SK-N-MC (cell line): ENCODE measurements at regions not wholly inside any gene's neighbourhood (a gene's known extent, or its start where the extent isn't known, plus 50 kb on each side); places are given as distances from the start of the nearest gene placed in this dataset.
A peak's percentile ranks its signal among the peaks of the same experiment; 100 is the strongest.

Experiments used
- DNase-seq: peaks from one replicate; pipeline ENCODE4 v3.0.0-alpha.2; 2011; ENCODE audit warnings: low read depth, low spot score
- H3K27ac ChIP-seq: fragments of 200-600 bp; sonication (generic); 2 replicates; pipeline ENCODE4 v1.5.1; 2016; ENCODE audit warnings: mixed run types
- H3K36me3 ChIP-seq: fragments of 200-600 bp; sonication (generic); 2 replicates; pipeline ENCODE4 v1.6.1; 2017; ENCODE audit warnings: antibody characterized with exemption, low read length, mixed read lengths; ENCODE audit not compliant: insufficient read depth
- H3K4me3 ChIP-seq: fragments of 200-600 bp; sonication (generic); 2 replicates; pipeline ENCODE4 v1.5.1; 2016
- H3K9ac ChIP-seq: fragments of 200-600 bp; sonication (generic); 2 replicates; pipeline ENCODE4 v1.8.0; 2017; ENCODE audit warnings: mixed run types, mixed read lengths; ENCODE audit not compliant: insufficient read length
- H3K9me3 ChIP-seq: fragments of 200-600 bp; sonication (generic); 2 replicates; pipeline ENCODE4 v1.6.1; 2017; ENCODE audit warnings: low read depth, mild to moderate bottlenecking, antibody characterized with exemption, low read length, moderate library complexity, mixed read lengths
- EZH2 ChIP-seq: fragments of 200-600 bp; sonication (generic); IDR thresholded peaks from one replicate; pipeline ENCODE4 v1.6.1; 2017; ENCODE audit warnings: antibody characterized with exemption
- FOXP2 ChIP-seq: optimal IDR thresholded peaks from 2 replicates; pipeline ENCODE3; 2011; ENCODE audit warnings: mild to moderate bottlenecking, moderate library complexity; ENCODE audit not compliant: insufficient read depth; ENCODE audit errors: extremely low read length, control extremely low read depth
- POLR2AphosphoS5 ChIP-seq: IDR thresholded peaks from 2 replicates; pipeline ENCODE4 v1.6.1; 2012; ENCODE audit warnings: mild to moderate bottlenecking, low read depth, low read length, borderline replicate concordance

DNA sequence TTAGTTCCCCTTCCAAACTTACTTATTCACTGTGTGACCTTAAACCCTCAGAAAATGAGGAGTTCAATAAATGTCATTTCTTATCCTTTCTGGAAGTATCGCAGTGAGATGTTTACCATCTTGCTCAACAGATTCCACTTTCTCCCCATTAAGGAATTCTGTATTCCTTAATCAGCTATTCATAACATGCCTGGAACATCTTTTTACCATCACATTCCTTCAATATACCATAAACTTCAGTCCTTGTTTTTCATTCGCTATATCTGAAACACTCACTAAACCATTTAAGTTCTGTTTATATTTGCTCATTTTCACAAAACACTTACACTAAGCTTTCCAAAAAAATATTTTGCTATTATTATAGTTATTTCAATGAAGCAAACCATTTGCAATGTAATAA lies 1158.6 kb downstream of the CDH12 start:
- no peaks in the 10 kb centered on the region for H3K36me3 ChIP-seq
- H3K9ac ChIP-seq, result no peak overlapping the region
- no peak for DNase-seq
- H3K4me3 ChIP-seq, result no peak overlapping the region
- TF ChIP-seq POLR2AphosphoS5 (no peak), EZH2 (no peak), FOXP2 (no peak)
- no peaks in the 10 kb centered on the region for H3K9me3 ChIP-seq
- no peak overlapping the region for H3K27ac ChIP-seq

DNA sequence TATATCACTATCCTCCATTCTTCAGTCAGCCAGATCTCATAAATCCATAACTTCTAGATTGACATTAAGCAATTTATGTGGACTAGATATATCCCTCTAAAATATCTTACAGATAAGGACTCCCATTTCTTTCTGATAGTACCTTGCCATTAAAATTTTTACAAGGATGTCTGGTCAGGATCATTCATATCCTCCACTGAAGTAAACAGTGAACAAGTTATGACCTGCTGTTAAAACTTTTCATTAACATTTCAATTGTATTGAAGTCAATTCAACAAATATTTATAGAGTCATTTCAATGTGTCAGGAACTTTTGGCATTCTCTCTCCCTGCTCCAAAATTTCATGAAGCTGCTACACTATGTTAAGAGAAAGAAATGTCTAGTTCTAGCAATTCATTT lies 1159.6 kb downstream of the CDH12 start:
- TF ChIP-seq POLR2AphosphoS5, result no peak
- H3K9ac ChIP-seq, result no peak overlapping the region
- H3K36me3 ChIP-seq, result no peaks in the 10 kb centered on the region
- no peaks in the 10 kb centered on the region for H3K9me3 ChIP-seq
- H3K4me3 ChIP-seq, result no peak overlapping the region
- H3K27ac ChIP-seq, result no peak overlapping the region
- DNase-seq, result no peak

DNA sequence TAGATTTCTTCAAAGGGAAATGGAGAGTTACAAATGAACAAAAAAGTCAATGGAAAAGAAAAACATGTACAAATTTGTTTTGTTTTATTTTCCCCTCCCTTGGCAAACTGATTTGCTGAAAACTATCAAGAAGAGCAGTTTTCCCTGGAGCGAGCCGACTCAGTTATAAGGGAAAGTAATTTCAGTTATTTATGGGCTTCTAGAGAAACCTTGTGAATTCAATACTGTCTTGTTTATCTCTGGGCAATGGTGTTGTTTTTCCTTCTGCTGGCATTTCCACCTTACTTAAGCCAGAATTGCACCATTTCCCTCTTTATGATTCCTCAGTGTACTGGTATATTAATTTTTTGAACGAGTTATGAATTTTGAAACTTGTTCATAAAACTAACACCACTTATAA lies 1163.6 kb downstream of the CDH12 start:
- no peak for DNase-seq
- H3K9ac ChIP-seq, result no peak overlapping the region
- no peak overlapping the region for H3K27ac ChIP-seq
- H3K9me3 ChIP-seq, result no peaks in the 10 kb centered on the region
- TF ChIP-seq EZH2 (no peak), FOXP2 (no peak), POLR2AphosphoS5 (no peak)
- H3K36me3 ChIP-seq, result no peaks in the 10 kb centered on the region
- no peak overlapping the region for H3K4me3 ChIP-seq

DNA sequence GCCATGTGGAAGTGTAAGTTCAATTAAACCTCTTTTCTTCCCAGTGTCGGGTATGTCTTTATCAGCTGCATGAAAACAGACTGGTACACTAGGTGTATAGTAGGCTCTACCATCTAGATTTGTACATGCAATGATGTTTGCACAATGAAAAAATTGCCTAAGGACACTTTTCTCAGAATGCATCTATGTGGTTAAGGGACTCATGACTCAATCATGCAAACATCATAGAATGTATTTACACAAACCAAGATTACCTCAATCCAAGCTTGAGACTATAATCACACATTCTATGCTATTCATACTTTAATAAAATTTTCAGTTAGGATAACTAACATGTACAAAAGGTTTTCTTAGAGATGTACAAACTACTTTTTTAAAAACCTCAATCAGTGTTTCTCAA lies 1164.5 kb downstream of the CDH12 start:
- no peak for DNase-seq
- no peaks in the 10 kb centered on the region for H3K36me3 ChIP-seq
- no peak for TF ChIP-seq FOXP2
- no peak for TF ChIP-seq EZH2
- TF ChIP-seq POLR2AphosphoS5, result no peak
- H3K9me3 ChIP-seq, result no peaks in the 10 kb centered on the region
- H3K9ac ChIP-seq, result no peak overlapping the region
- H3K27ac ChIP-seq, result no peak overlapping the region
- H3K4me3 ChIP-seq, result no peak overlapping the region

DNA sequence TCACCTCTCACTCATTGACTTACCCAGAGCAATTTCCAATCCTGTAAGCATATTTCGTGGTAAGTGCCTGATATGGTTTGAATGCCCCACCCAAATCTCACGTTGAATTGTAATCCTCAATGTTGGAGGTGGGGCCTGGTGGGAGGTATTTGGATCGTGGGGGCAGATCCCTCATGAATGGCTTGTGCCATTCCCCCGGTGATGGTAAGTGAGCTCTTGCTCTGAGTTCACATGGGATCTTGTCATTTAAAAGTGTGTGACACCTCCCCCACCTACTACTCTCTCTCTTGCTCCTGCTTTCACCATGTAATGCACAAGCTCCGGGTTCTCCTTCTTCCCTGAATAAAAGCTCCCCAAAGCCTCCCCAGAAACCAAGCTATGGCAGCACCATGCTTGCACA lies 1165.5 kb downstream of the CDH12 start:
- Histone ChIP-seq H3K4me3 (no peak overlapping the region), H3K27ac (no peak overlapping the region), H3K9me3 (no peaks in the 10 kb centered on the region), H3K9ac (no peak overlapping the region), H3K36me3 (no peaks in the 10 kb centered on the region)
- no peak for DNase-seq
- no peak for TF ChIP-seq POLR2AphosphoS5
- no peak for TF ChIP-seq EZH2
- no peak for TF ChIP-seq FOXP2

DNA sequence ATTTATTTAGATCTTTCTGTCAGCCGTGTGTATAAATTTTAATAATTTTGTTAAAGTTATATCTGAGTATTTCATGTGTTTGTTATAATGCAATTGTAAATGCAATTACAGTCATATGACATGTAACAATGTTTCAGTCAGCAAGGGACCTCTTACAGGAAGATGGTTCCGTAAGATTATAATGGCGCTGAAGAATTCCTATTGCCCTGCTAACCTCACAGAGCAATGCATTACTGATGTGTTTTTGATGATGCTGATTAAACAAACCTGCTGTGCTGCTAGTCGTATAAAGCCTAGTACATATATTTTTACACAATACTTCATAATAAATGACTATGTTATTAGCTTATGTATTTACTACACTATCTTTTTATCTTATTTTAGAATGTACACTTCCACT lies 1166.4 kb downstream of the CDH12 start:
- Histone ChIP-seq H3K27ac (no peak overlapping the region), H3K36me3 (no peaks in the 10 kb centered on the region), H3K9me3 (no peaks in the 10 kb centered on the region), H3K4me3 (no peak overlapping the region), H3K9ac (no peak overlapping the region)
- no peak for DNase-seq
- TF ChIP-seq POLR2AphosphoS5 (no peak), EZH2 (no peak), FOXP2 (no peak)

DNA sequence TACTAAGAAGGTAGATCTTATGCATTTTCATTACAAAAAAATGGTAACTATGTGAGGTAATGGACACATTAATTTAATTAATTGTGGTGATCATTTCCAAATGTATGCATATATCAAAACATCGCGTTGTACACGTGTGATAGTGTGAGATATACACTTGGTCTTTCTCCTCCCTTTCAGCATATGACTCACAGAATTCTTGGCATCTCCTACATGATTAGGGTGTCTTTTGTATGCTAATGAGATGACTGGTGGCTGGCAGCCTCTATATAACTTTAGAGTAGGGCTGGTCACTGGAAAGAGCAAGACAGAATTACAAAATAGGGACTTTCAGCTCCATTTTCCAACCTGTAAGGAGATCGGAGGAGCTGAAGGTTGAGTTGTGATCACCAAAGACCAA lies 1167.6 kb downstream of the CDH12 start:
- TF ChIP-seq FOXP2 (no peak), POLR2AphosphoS5 (no peak), EZH2 (no peak)
- H3K27ac ChIP-seq, result no peak overlapping the region
- DNase-seq, result no peak
- no peak overlapping the region for H3K9ac ChIP-seq
- no peaks in the 10 kb centered on the region for H3K9me3 ChIP-seq
- H3K4me3 ChIP-seq, result no peak overlapping the region
- H3K36me3 ChIP-seq, result no peaks in the 10 kb centered on the region

DNA sequence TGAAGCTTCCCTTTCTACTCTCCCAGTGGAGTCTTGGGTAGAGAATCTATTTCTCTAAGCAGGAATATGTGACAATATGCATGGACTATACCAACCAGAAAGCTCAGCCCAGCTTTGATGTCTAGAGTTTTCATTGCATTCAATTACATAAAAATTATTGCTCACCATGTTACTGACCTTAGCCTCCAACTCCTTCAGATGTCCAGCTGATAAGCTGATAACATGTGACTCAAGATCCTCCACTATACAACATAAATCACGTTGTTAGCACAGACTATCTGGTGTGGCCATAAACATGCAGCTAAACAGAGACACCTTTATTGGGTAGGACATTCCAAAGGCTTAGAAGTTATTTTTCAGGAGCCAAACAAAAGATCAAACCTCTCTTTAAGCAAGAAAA lies 1168.2 kb downstream of the CDH12 start:
- Histone ChIP-seq H3K9ac (no peak overlapping the region), H3K9me3 (no peaks in the 10 kb centered on the region), H3K4me3 (no peak overlapping the region), H3K27ac (no peak overlapping the region), H3K36me3 (no peaks in the 10 kb centered on the region)
- TF ChIP-seq POLR2AphosphoS5, result no peak
- TF ChIP-seq EZH2, result no peak
- TF ChIP-seq FOXP2, result no peak
- DNase-seq, result no peak

DNA sequence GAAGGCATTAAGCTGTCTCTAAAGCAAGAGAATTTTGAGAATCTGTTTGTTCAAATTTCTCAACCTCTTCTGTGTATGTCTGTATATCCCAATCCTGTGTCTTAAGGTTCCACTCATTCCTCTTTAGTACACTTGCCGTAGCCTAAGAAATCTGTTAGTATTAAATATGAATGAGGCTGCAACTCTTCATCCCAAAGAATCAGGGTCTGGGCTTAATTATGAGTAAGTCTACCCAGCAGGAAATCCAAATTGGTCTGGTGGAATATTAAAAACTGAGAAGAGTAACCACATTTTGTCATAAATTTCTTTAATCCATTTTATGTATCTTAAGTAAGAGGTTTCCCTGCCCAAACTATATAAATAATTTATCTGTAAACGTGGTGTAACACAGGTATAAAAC lies 1171.2 kb downstream of the CDH12 start:
- Histone ChIP-seq H3K9me3 (no peaks in the 10 kb centered on the region), H3K27ac (peak overlapping the region; percentile 62; the same call in 1 of the 2 replicates), H3K4me3 (peak overlapping the region; percentile 62), H3K36me3 (no peaks in the 10 kb centered on the region), H3K9ac (no peak overlapping the region)
- no peak for TF ChIP-seq EZH2
- no peak; the same call in 1 of the 2 replicates for TF ChIP-seq POLR2AphosphoS5
- TF ChIP-seq FOXP2, result no peak
- DNase-seq, result peak; percentile 93
